ENCODE measurements at regions not wholly inside any gene's neighbourhood (a gene's known extent, or its start where the extent isn't known, plus 50 kb on each side); places are given as distances from the start of the nearest gene placed in this dataset.

DNA sequence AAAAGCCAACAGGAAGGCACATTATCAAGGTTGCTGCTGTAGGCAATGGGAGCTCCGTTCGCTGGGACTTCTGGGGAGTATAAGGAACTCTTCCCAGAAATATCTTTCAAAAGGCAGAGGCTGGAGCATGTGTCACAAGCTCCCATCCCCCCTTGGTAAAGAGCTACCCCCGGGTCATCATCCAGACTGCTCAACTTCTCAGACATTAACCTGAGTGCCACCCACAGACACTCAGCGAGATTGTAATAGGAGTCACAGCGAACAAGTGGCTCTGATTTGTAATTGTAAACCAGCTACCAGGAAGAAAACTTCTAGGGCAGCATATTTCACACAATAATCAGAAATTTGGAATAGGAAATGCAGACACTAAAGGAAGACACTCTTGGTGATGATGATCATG is 290.2 kb upstream of the PARD3B start:
- Histone ChIP-seq H4K20me1 (ENCODE audit: insufficient read depth, low read length) (no peaks in the 10 kb centered on the region), H3K4me3 (ENCODE audit: low read length) (no peak overlapping the region), H3K27me3 (replicated peaks; ENCODE audit: insufficient read depth, low read length) (no peaks in the 10 kb centered on the region), H3K9me3 (replicated peaks; ENCODE audit: insufficient read depth, low read length) (no peaks in the 10 kb centered on the region), H3K36me3 (replicated peaks; ENCODE audit: insufficient read depth, low read length) (no peaks in the 10 kb centered on the region), H2AFZ (ENCODE audit: low read length) (no peak overlapping the region), H3K9me2 (replicated peaks; ENCODE audit: insufficient read depth, low read length) (no peaks in the 10 kb centered on the region), H3F3A (ENCODE audit: insufficient read depth, low read length) (no peaks in the 10 kb centered on the region), H3K79me2 (ENCODE audit: low read length) (no peaks in the 10 kb centered on the region), H3K27ac (ENCODE audit: low read length) (no peak overlapping the region), H3K4me2 (ENCODE audit: low read depth, low read length) (no peak overlapping the region), H3K4me1 (ENCODE audit: low read length) (peaks cover 10% of the 10 kb centered on the region; the same call in 1 of the 2 replicates), H3K9ac (ENCODE audit: low read length) (no peak overlapping the region)
- TF ChIP-seq, protein P1, sequence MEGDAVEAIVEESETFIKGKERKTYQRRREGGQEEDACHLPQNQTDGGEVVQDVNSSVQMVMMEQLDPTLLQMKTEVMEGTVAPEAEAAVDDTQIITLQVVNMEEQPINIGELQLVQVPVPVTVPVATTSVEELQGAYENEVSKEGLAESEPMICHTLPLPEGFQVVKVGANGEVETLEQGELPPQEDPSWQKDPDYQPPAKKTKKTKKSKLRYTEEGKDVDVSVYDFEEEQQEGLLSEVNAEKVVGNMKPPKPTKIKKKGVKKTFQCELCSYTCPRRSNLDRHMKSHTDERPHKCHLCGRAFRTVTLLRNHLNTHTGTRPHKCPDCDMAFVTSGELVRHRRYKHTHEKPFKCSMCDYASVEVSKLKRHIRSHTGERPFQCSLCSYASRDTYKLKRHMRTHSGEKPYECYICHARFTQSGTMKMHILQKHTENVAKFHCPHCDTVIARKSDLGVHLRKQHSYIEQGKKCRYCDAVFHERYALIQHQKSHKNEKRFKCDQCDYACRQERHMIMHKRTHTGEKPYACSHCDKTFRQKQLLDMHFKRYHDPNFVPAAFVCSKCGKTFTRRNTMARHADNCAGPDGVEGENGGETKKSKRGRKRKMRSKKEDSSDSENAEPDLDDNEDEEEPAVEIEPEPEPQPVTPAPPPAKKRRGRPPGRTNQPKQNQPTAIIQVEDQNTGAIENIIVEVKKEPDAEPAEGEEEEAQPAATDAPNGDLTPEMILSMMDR (IDR thresholded peaks at IDR 0.05; ENCODE audit: low read length) = no peak
- no peak for DNase-seq

DNA sequence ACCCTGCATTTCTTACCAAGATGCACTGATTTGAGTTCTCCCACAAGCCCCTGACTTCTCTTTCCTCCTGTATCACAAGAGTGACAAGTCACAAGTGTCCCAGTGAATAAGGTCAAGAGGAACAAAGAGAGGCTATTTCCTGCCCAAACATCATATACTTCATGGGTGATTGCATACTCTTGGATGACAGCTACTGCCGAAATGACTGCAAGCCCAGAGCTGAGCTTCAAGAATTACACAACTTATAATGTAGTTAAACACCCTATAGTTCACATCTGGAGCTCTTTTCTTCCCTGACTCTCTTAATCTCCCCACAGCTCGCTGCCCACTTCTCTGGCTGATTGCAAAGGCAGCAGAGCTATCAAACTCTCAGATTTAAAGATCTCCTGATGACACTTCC is 289.7 kb upstream of the PARD3B start:
- H3K27ac ChIP-seq (ENCODE audit: low read length) = no peak overlapping the region
- no peak overlapping the region for H3K4me3 ChIP-seq (ENCODE audit: low read length)
- no peaks in the 10 kb centered on the region for H3F3A ChIP-seq (ENCODE audit: insufficient read depth, low read length)
- TF ChIP-seq EZH2 (optimal IDR thresholded peaks at IDR 0.05; ENCODE audit: low read depth, low read length) (no peak), EZH2phosphoT487 (IDR thresholded peaks at IDR 0.05; ENCODE audit: low read length) (no peak)
- TF ChIP-seq, protein P1 (IDR thresholded peaks at IDR 0.05; ENCODE audit: low read length) = no peak
- H3K27me3 ChIP-seq (replicated peaks; ENCODE audit: insufficient read depth, low read length) = no peaks in the 10 kb centered on the region
- no peak for DNase-seq
- H3K9ac ChIP-seq (ENCODE audit: low read length) = no peak overlapping the region
- no peaks in the 10 kb centered on the region for H4K20me1 ChIP-seq (ENCODE audit: insufficient read depth, low read length)
- no peaks in the 10 kb centered on the region for H3K36me3 ChIP-seq (replicated peaks; ENCODE audit: insufficient read depth, low read length)
- no peaks in the 10 kb centered on the region for H3K9me2 ChIP-seq (replicated peaks; ENCODE audit: insufficient read depth, low read length)
- no peak overlapping the region for H3K4me2 ChIP-seq (ENCODE audit: low read depth, low read length)
- H3K4me1 ChIP-seq (ENCODE audit: low read length) = peaks cover 10% of the 10 kb centered on the region; the same call in 1 of the 2 replicates
- H3K79me2 ChIP-seq (ENCODE audit: low read length) = no peaks in the 10 kb centered on the region
- no peak overlapping the region for H2AFZ ChIP-seq (ENCODE audit: low read length)
- no peaks in the 10 kb centered on the region for H3K9me3 ChIP-seq (replicated peaks; ENCODE audit: insufficient read depth, low read length)

DNA sequence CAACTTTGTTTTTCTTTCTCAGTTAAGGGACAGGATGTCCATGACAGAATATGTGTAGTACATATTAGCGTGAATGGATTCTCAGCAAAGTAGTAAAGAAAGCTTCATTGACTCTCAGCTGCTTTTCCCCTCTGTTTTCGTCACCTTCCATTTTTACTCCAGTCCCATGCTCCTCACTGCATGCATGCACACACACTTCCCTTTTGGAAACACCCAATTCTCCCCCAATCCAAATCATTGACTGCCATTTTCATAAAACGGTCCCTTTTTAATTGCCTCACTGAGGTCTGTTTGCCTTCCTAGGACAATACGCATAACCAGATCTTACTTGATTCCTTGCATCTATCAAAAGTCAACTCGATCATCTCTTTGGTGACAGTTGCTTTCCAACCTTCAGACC is 287.5 kb upstream of the PARD3B start:
- no peaks in the 10 kb centered on the region for H3K9me3 ChIP-seq (replicated peaks; ENCODE audit: insufficient read depth, low read length)
- no peak for TF ChIP-seq EZH2phosphoT487 (IDR thresholded peaks at IDR 0.05; ENCODE audit: low read length)
- TF ChIP-seq EZH2 (optimal IDR thresholded peaks at IDR 0.05; ENCODE audit: low read depth, low read length) = no peak
- TF ChIP-seq, protein P1 (IDR thresholded peaks at IDR 0.05; ENCODE audit: low read length) = no peak
- no peak overlapping the region for H3K9ac ChIP-seq (ENCODE audit: low read length)
- H3K4me1 ChIP-seq (ENCODE audit: low read length) = no peaks in the 10 kb centered on the region
- H2AFZ ChIP-seq (ENCODE audit: low read length) = no peak overlapping the region
- no peaks in the 10 kb centered on the region for H3K9me2 ChIP-seq (replicated peaks; ENCODE audit: insufficient read depth, low read length)
- H3K4me3 ChIP-seq (ENCODE audit: low read length) = no peak overlapping the region
- H3K27ac ChIP-seq (ENCODE audit: low read length) = no peak overlapping the region
- no peaks in the 10 kb centered on the region for H3K36me3 ChIP-seq (replicated peaks; ENCODE audit: insufficient read depth, low read length)
- no peaks in the 10 kb centered on the region for H3K27me3 ChIP-seq (replicated peaks; ENCODE audit: insufficient read depth, low read length)
- DNase-seq = no peak
- H4K20me1 ChIP-seq (ENCODE audit: insufficient read depth, low read length) = no peaks in the 10 kb centered on the region
- no peaks in the 10 kb centered on the region for H3K79me2 ChIP-seq (ENCODE audit: low read length)
- no peak overlapping the region for H3K4me2 ChIP-seq (ENCODE audit: low read depth, low read length)
- no peaks in the 10 kb centered on the region for H3F3A ChIP-seq (ENCODE audit: insufficient read depth, low read length)
